Natural killer cell (primary cell): ENCODE measurements at regions not wholly inside any gene's neighbourhood (a gene's known extent, or its start where the extent isn't known, plus 50 kb on each side); places are given as distances from the start of the nearest gene placed in this dataset.
A peak's percentile ranks its signal among the peaks of the same experiment; 100 is the strongest.

ENCODE experiments used
- ATAC-seq, 3 donors: fragments of 150-1000 bp in 2 of 3; fragments of 200-7000 bp in 1 of 3; cut with Tn5 transposase; 1 replicate in 1 of 3; 2 replicates in 2 of 3; pipeline ENCODE4 v1.10.0; 2021; ENCODE audit warnings: mild to moderate bottlenecking in 2 of 3, moderate library complexity in 2 of 3
- DNase-seq, 2 donors: peaks; one replicate each; pipeline versions ENCODE4 v3.0.0 to v3.0.0-alpha.2; 2013 to 2021; ENCODE audit warnings: mixed read lengths in 1 of 2
- H3K27ac ChIP-seq: one replicate; pipeline ENCODE4 v1.5.1; 2013; ENCODE audit warnings: mild to moderate bottlenecking, low read length
- H3K27me3 ChIP-seq: one replicate; pipeline ENCODE4 v1.6.1; 2013; ENCODE audit warnings: low read length; ENCODE audit not compliant: control insufficient read depth, insufficient read depth
- H3K36me3 ChIP-seq: one replicate; pipeline ENCODE4 v1.6.1; 2013; ENCODE audit warnings: low read length; ENCODE audit not compliant: control insufficient read depth, insufficient read depth
- H3K4me1 ChIP-seq: one replicate; pipeline ENCODE4 v1.6.1; 2013; ENCODE audit warnings: low read length; ENCODE audit not compliant: control insufficient read depth, insufficient read depth
- H3K4me3 ChIP-seq: one replicate; pipeline ENCODE4 v1.5.1; 2013; ENCODE audit warnings: low read length
- H3K9me3 ChIP-seq: one replicate; pipeline ENCODE4 v1.6.1; 2013; ENCODE audit warnings: low read length; ENCODE audit not compliant: control insufficient read depth, insufficient read depth
- H3K27ac Mint-ChIP-seq, 2 donors: one replicate each; pipeline ENCODE4 v1.8.0; 2022; ENCODE audit warnings: mild to moderate bottlenecking in 2 of 2, mixed read lengths in 2 of 2, moderate library complexity in 1 of 2
- H3K27me3 Mint-ChIP-seq, 2 donors: one replicate each; pipeline ENCODE4 v1.8.0; 2022; ENCODE audit warnings: low read depth in 2 of 2, mixed read lengths in 2 of 2
- H3K36me3 Mint-ChIP-seq: one replicate; pipeline ENCODE4 v1.8.0; 2022; ENCODE audit warnings: mixed read lengths
- H3K4me1 Mint-ChIP-seq, 2 donors: one replicate each; pipeline ENCODE4 v1.8.0; 2022; ENCODE audit warnings: mixed read lengths in 2 of 2
- H3K4me3 Mint-ChIP-seq: one replicate; pipeline ENCODE4 v1.8.0; 2022; ENCODE audit warnings: mild to moderate bottlenecking, moderate library complexity, mixed read lengths
- H3K9me3 Mint-ChIP-seq, 2 donors: one replicate each; pipeline ENCODE4 v1.8.0; 2022; ENCODE audit warnings: mixed read lengths in 2 of 2
- CTCF ChIP-seq: fragments of 200-600 bp; IDR thresholded peaks from one replicate; pipeline ENCODE4 v1.8.0; 2022; ENCODE audit warnings: antibody characterized with exemption
- WGBS: methylation state at CpG from one replicate; pipeline ENCODE4 v1.1.7; 2013; ENCODE audit warnings: missing lambda C conversion rate; ENCODE audit not compliant: insufficient coverage; 5-methylcytosine and 5-hydroxymethylcytosine counted together
- intact Hi-C: fragments of 100-400 bp; cut with micrococcal nuclease; formaldehyde crosslinking; loops from one replicate; pipeline ENCODE4 v1.14.2; 2022

- no peak for TF ChIP-seq CTCF
- no peak for DNase-seq
- no peak overlapping the region for H3K27ac Mint-ChIP-seq
- ATAC-seq, result peak in 1 of 3 donors; percentile 28
- no peaks in the 10 kb centered on the region for H3K9me3 Mint-ChIP-seq
- no peaks in the 10 kb centered on the region for H3K36me3 ChIP-seq
- H3K4me3 Mint-ChIP-seq, result no peak overlapping the region
- H3K27me3 Mint-ChIP-seq, result peaks cover 0 to 8% of the 10 kb centered on the region in 2 donors
- no peak overlapping the region for H3K4me3 ChIP-seq
- intact Hi-C loops, result no loop called here
- no peaks in the 10 kb centered on the region for H3K9me3 ChIP-seq
- 89% methylated on average over 44 of the region's 44 CpGs for WGBS
- H3K36me3 Mint-ChIP-seq, result no peaks in the 10 kb centered on the region
- no peaks in the 10 kb centered on the region for H3K4me1 Mint-ChIP-seq
- no peaks in the 10 kb centered on the region for H3K27me3 ChIP-seq
- H3K4me1 ChIP-seq, result no peaks in the 10 kb centered on the region
- no peak overlapping the region for H3K27ac ChIP-seq
Measured at GRCh38 chr5:2136728-2137333, 254.1 kb upstream of the IRX4 start.

- H3K27me3 Mint-ChIP-seq, result peaks cover 0 to 8% of the 10 kb centered on the region in 2 donors
- Histone ChIP-seq H3K27me3 (no peaks in the 10 kb centered on the region), H3K4me3 (no peak overlapping the region), H3K27ac (no peak overlapping the region), H3K4me1 (no peaks in the 10 kb centered on the region), H3K36me3 (no peaks in the 10 kb centered on the region), H3K9me3 (no peaks in the 10 kb centered on the region)
- ATAC-seq (no peak), DNase-seq (no peak)
- no peaks in the 10 kb centered on the region for H3K36me3 Mint-ChIP-seq
- intact Hi-C loops, result no loop called here
- no peaks in the 10 kb centered on the region for H3K4me1 Mint-ChIP-seq
- TF ChIP-seq CTCF, result no peak
- no peak overlapping the region for H3K27ac Mint-ChIP-seq
- H3K9me3 Mint-ChIP-seq, result no peaks in the 10 kb centered on the region
- H3K4me3 Mint-ChIP-seq, result no peak overlapping the region
- 53% methylated on average over 5 of the region's 5 CpGs for WGBS
Measured at GRCh38 chr5:2135833-2136232, 253.1 kb upstream of the IRX4 start.

- Histone ChIP-seq H3K36me3 (no peaks in the 10 kb centered on the region), H3K27me3 (no peaks in the 10 kb centered on the region), H3K9me3 (no peaks in the 10 kb centered on the region), H3K4me3 (no peak overlapping the region), H3K4me1 (no peaks in the 10 kb centered on the region), H3K27ac (no peak overlapping the region)
- 84% methylated on average over 8 of the region's 8 CpGs for WGBS
- intact Hi-C loops, result no loop called here
- H3K36me3 Mint-ChIP-seq, result no peaks in the 10 kb centered on the region
- H3K9me3 Mint-ChIP-seq, result no peaks in the 10 kb centered on the region
- H3K27ac Mint-ChIP-seq, result no peak overlapping the region
- no peak for ATAC-seq
- no peak for DNase-seq
- H3K4me3 Mint-ChIP-seq, result no peak overlapping the region
- H3K27me3 Mint-ChIP-seq, result peaks cover 0 to 8% of the 10 kb centered on the region in 2 donors
- no peak for TF ChIP-seq CTCF
- no peaks in the 10 kb centered on the region for H3K4me1 Mint-ChIP-seq
Measured at GRCh38 chr5:2135354-2135753, 252.6 kb upstream of the IRX4 start.
